GM19328 (cell line): ENCODE measurements at regions not wholly inside any gene's neighbourhood (a gene's known extent, or its start where the extent isn't known, plus 50 kb on each side); places are given as distances from the start of the nearest gene placed in this dataset.

Source experiments
- ATAC-seq: cut with Tn5 transposase; IDR thresholded peaks from one replicate; pipeline ENCODE4 v1.9.1; 2021; ENCODE audit warnings: mild to moderate bottlenecking, moderate library complexity; ENCODE audit not compliant: unreplicated experiment

GRCh38 chr12:124633365-124634362 lies 66.3 kb upstream of the NCOR2 start:
- no peak for ATAC-seq

GRCh38 chr12:124632519-124632984 lies 65.1 kb upstream of the NCOR2 start:
- no peak for ATAC-seq

GRCh38 chr12:124631681-124632256 lies 64.4 kb upstream of the NCOR2 start:
- ATAC-seq, result no peak

GRCh38 chr12:124630791-124631313 lies 63.4 kb upstream of the NCOR2 start:
- no peak for ATAC-seq

DNA sequence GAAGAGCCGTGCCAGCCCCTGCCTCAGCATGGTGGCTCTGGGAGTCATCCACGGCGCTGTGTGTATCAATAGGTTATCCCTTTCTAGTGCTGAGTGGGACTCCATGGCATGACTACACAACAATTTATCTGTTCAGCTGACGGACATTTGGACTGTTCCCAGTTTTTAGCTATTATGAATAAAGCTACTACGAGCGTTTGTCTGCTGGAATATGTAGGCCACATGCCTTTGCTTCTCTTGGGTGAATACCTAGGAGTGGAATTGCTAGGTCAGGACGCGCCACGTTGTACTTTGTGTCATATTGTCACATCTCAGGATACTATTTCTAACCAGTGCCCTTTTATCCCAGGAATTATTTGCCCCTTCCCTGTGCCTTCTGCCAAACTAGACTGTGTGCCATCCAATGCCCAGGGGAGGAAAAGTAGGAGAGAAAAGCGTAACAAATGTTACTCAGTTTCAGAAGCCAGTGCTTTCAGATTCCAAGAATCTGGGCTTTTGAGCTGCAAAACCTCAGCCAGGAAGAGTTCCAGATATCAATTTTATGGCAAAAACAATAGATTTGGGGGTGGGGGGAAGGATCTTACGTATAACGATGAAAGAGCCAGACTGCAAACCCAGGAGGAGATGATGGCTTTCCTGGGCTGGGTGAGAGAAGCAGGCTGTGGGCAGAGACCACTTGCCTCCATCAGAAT lies 62.5 kb upstream of the NCOR2 start:
- ATAC-seq, result no peak

- no peak for ATAC-seq
Measured at GRCh38 chr12:124629117-124629516, 61.7 kb upstream of the NCOR2 start.

DNA sequence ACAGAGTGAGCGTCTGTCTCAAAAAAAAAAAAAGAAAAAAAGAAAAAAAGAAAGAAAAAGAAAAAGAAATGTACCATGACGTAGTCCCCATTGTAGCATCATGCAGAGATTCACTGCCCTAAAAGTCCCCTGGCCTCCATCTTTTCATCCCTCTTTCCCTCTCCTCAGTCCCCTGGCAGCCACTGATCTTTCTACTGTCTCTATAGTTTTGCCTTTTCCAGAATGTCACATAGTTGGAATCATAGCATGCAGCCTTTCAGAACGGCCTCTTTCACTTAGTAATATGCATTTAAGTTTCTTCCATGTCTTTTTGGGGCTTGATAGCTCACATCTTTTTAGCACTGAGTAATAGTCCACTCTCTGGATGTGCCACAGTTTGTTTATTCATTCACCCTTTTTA lies 60.5 kb upstream of the NCOR2 start:
- ATAC-seq, result no peak

- no peak for ATAC-seq
Measured at GRCh38 chr12:124626971-124627411, 59.6 kb upstream of the NCOR2 start.

DNA sequence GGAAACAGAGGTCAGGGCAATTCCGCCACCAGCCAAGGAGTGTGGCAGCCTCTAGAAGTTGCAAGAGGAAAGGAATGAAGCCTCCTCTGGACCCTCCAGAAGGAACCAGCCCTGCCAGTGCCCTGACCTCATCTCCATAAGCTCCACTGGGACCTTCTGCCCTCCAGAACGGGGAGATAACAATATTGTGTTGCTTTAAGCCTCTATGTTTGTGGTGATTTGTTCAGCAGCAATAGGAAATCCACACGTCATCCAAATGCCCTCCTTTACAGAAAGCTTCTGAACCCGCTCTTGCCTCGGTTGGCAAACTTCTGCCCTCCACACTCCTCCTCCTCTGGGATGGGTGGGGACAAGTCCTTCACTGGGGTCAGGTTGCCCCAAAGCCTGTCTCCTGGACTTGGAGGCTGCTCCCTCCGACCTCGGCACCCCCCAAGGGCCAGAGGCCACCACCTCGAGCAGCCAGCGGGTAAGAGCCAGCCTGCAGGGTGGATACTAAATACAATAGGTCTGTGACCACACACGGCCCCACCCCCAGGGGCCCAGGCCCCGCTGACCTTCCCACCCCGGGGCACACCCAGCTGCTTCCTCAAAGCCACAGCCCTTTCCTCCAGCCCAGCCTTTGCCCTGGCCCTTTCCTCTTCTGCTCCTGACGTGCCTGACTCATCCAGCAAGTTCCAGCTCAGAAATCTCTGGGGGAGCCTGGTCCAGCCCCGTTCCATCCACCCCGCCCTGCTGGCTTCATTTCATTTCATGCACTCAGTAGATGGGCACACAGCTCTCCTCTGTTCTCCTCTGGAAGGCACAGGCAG lies 58.7 kb upstream of the NCOR2 start:
- no peak for ATAC-seq

GRCh38 chr12:124624823-124625222 lies 57.4 kb upstream of the NCOR2 start:
- no peak for ATAC-seq

DNA sequence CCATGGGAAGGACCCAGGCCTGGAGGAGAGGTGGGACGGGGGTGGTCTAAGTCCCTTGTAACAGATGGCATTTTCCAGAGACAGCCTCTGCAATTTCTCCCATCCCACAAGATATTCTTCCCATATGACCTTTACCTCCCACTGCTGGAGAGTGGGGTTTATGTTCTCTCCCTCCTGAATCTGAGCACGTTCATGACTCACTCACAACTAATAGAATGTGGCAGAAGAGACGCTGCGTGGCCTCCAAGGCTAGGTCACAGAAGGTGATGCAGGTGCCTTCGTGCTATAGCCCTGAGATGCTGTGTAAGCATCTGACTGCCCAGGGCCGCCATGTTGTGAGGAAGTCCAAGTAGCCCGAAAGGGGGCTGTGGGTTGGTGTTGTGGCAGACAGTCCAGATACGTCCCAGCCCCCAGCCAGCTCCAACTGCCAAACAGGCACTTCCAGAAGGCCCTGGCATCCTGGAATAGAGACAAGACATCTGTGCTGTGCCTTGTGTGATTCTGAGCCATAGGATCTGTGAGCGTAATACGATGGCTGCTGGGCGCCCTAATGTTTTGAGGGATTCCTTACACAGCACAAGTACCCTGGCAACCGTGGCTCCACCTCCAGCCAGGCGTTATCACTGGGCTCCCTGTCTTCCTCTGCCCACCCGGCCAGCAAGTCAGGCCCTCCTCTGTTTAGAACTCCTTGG lies 56.1 kb upstream of the NCOR2 start:
- ATAC-seq, result no peak

GRCh38 chr12:124622764-124623163 lies 55.4 kb upstream of the NCOR2 start:
- ATAC-seq, result no peak

- ATAC-seq, result no peak
Measured at GRCh38 chr12:124622331-124622730, 54.9 kb upstream of the NCOR2 start.

GRCh38 chr12:124621296-124621660 lies 53.9 kb upstream of the NCOR2 start:
- ATAC-seq, result no peak

DNA sequence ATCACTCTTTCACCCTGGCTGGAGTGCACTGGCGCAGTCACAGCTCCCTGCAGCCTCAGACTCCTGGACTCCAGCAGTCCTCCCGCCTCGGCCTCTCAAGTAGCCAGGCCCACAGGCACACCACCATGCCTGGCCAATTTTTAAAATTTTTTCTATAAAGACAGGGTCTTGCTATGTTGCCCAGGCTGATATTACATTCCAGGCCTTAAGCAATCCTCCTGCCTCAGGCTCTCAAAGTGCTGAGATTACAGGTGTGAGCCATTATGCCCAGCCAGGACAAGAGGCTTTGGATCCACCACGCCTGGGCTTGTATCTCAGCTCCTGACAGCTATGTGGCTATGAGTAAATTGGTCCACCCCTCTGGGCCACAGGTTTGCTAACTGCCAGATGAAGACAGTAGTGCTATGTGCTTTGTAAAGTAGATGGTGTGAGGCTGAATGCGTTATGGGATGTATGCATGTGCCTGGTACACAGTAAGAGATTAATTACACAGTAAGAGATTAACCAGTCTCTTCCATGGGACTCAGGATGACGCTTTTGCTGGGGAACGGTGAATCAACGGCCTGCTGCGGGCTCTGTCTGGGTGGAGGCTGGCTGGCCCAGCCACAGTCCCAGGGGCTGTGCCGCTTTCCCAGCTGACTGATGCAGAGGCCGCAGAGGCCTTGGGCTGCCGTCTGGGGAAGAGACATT lies 53.3 kb upstream of the NCOR2 start:
- ATAC-seq, result no peak

DNA sequence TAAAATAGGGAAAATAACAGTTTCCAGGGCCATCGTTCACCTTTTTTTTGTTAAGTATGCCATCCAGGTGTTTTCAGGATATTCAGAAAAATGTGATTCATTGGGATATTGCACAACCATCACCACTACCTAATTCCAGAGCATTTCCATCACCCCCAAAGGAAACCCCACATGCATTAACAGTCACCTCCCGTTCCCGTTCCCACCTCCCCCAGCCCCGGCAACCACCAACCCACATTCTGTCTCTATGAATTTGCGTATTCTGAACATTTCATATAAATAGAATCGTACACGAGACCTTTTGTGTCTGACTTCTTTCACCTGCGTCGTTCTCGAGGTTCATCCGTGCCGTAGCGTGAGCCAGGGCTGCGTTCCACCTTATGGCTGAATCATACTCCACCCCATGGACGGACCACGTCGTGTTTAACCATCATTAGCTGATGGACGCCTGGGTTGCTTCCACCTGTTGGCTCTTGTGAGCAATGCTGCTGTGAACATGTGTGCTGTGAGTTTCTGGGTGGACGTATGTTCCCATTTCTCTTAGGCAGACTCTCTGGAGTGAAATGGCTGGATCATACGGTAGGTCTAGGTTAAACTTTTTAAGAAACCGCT lies 51.0 kb upstream of the NCOR2 start:
- ATAC-seq, result no peak

DNA sequence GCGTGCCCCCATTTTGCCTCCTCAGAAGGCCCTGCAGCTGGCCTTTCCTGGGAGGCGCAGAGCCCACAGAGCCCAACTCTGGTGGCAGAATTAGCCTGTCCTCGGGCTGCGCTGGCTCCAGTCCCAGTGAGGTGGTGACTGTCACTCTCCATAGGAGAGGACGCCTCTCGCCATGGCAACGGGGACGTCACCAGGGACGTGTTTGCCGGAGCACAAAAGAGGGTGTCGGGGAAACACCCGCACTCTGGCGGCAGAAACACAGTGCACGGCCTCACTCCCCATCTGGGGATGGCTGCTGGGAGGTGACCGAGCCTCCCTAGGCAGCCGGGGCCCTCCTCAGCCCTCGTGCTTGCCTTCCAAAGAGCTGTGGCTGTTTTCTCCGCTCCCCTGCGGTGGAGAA lies 50.2 kb upstream of the NCOR2 start:
- no peak for ATAC-seq
